K562 (cell line): ENCODE measurements at regions not wholly inside any gene's neighbourhood (a gene's known extent, or its start where the extent isn't known, plus 50 kb on each side); places are given as distances from the start of the nearest gene placed in this dataset.

Source experiments
- ATAC-seq: fragments of 200-7000 bp; cut with Tn5 transposase; 3 replicates; pipeline ENCODE4 v1.9.1; 2020; ENCODE audit warnings: moderate library complexity
- BruUV-seq: library from RNA; stranded (reverse); fragments of 400-500 nt; replicated peaks from 2 replicates; lab custom pipeline; 2021; lab: Mats Ljungman, UMichigan
- CTCF ChIA-PET: fragments of 300-600 bp; formaldehyde crosslinking; extraction: SDS; loops from one replicate; lab custom pipeline; 2021; ENCODE audit warnings: low intra/inter-chr PET ratio; lab: Yijun Ruan, JAX
- POLR2A ChIA-PET: fragments of 300-600, 350-650 bp; sonication (Branson Sonifier 250); formaldehyde crosslinking; extraction: SDS; loops from one replicate; lab custom pipeline; 2021; ENCODE audit warnings: antibody characterized with exemption, inconsistent platforms; lab: Yijun Ruan, JAX
- DNase-seq, 4 experiments: peaks; one replicate each; pipeline versions ENCODE4 v3.0.0 to v3.0.0-alpha.2; 2011 to 2018; ENCODE audit warnings: low spot score in 3 of 4, mixed read lengths in 3 of 4; ENCODE audit errors: extremely low read depth in 1 of 4
- FAIRE-seq: peaks from 2 replicates; lab custom pipeline; 2011; peaks lifted over from hg19 to GRCh38; lab: Jason Lieb, UNC
- H2AFZ ChIP-seq: 2 replicates; pipeline ENCODE4 v1.6.0; 2011; ENCODE audit warnings: low read depth, low read length, control low read depth, inconsistent platforms
- H3K27ac ChIP-seq: fragments of 200-600 bp; 3 replicates; pipeline ENCODE4 v1.8.0; 2011; ENCODE audit warnings: low read depth, mild to moderate bottlenecking, control low read depth, inconsistent platforms, low read length, moderate library complexity, mixed read lengths; ENCODE audit errors: extremely low read depth
- H3K27me3 ChIP-seq, 2 experiments: fragments of 300-600 bp in 1 of 2; 2 replicates in 1 of 2; 3 replicates in 1 of 2; pipeline versions ENCODE4 v1.6.0 to v1.8.0; 2011; ENCODE audit warnings: inconsistent platforms in 2 of 2, low read length in 2 of 2, mild to moderate bottlenecking in 1 of 2, mixed read lengths in 1 of 2, moderate library complexity in 1 of 2; ENCODE audit not compliant: control insufficient read depth in 2 of 2, insufficient read depth in 2 of 2
- H3K36me3 ChIP-seq: fragments of 300-600 bp; 3 replicates; pipeline ENCODE4 v1.8.0; 2011; ENCODE audit warnings: mild to moderate bottlenecking, low read length, inconsistent platforms; ENCODE audit not compliant: control insufficient read depth, insufficient read depth
- H3K4me1 ChIP-seq, 2 experiments: fragments of 200-600 bp in 1 of 2; replicated peaks in 1 of 2; 2 replicates in 1 of 2; 3 replicates in 1 of 2; pipeline versions ENCODE4 v1.5.1 to v1.8.0; 2011; ENCODE audit warnings: inconsistent platforms in 2 of 2, low read length in 2 of 2, mild to moderate bottlenecking in 1 of 2, mixed read lengths in 1 of 2, moderate library complexity in 1 of 2; ENCODE audit not compliant: control insufficient read depth in 2 of 2, insufficient read depth in 2 of 2
- H3K4me2 ChIP-seq: 2 replicates; pipeline ENCODE4 v1.6.1; 2011; ENCODE audit warnings: low read length, control low read depth, inconsistent platforms, mixed read lengths; ENCODE audit not compliant: insufficient read depth
- H3K4me3 ChIP-seq: fragments of 200-600 bp; sonication (generic), shearing (Covaris generic); 2 replicates; pipeline ENCODE4 v1.5.1; 2016; ENCODE audit warnings: control low read depth, inconsistent platforms
- H3K79me2 ChIP-seq: fragments of 200-600 bp; 3 replicates; pipeline ENCODE4 v1.8.0; 2011; ENCODE audit warnings: low read length, inconsistent platforms; ENCODE audit not compliant: control insufficient read depth, insufficient read depth
- H3K9ac ChIP-seq, 2 experiments: 2 replicates each; pipeline versions ENCODE4 v1.6.0 to v1.6.1; 2011; ENCODE audit warnings: low read depth in 2 of 2, low read length in 2 of 2, control low read depth in 1 of 2, inconsistent platforms in 1 of 2, mild to moderate bottlenecking in 1 of 2, mixed read lengths in 1 of 2; ENCODE audit not compliant: insufficient read depth in 1 of 2
- H3K9me1 ChIP-seq: one replicate; pipeline ENCODE4 v1.6.0; 2011; ENCODE audit warnings: inconsistent platforms, mild to moderate bottlenecking, low read length, moderate library complexity; ENCODE audit not compliant: control insufficient read depth, insufficient read depth
- H3K9me3 ChIP-seq: replicated peaks from 2 replicates; pipeline ENCODE4 v1.5.1; 2011; ENCODE audit warnings: low read depth, low read length, inconsistent platforms; ENCODE audit not compliant: control insufficient read depth, insufficient read depth
- H4K20me1 ChIP-seq: replicated peaks from 2 replicates; pipeline ENCODE4 v1.6.1; 2011; ENCODE audit warnings: low read length, inconsistent platforms, mixed read lengths; ENCODE audit not compliant: control insufficient read depth, insufficient read depth
- ESRRA ChIP-seq: fragments of 450-650 bp; IDR thresholded peaks from 2 replicates; pipeline ENCODE4 v1.6.1; 2014; ENCODE audit warnings: low read depth, mild to moderate bottlenecking, moderate library complexity, borderline replicate concordance
- KDM2B ChIP-seq: fragments of 250-450 bp; sonication (Bioruptor Pico); IDR thresholded peaks from 2 replicates; pipeline ENCODE4 v1.8.0; 2021; ENCODE audit warnings: mild to moderate bottlenecking, moderate library complexity
- PTTG1 ChIP-seq: fragments of 450-650 bp; IDR thresholded peaks from 2 replicates; pipeline ENCODE4 v1.6.1; 2016; ENCODE audit warnings: low read depth, mild to moderate bottlenecking, missing genetic modification characterization, missing compliant biosample characterization
- SRSF3 ChIP-seq: fragments of 200-400 bp; formaldehyde crosslinking; IDR thresholded peaks from 2 replicates; pipeline ENCODE4 v1.6.1; 2016; ENCODE audit warnings: mild to moderate bottlenecking, low read length, moderate library complexity; ENCODE audit not compliant: insufficient read depth
- TAF7 ChIP-seq: fragments of 450-650 bp; IDR thresholded peaks from 2 replicates; pipeline ENCODE4 v1.6.1; 2016; ENCODE audit warnings: missing genetic modification characterization, missing compliant biosample characterization
- TAL1 ChIP-seq: fragments of 450-650 bp; IDR thresholded peaks from 2 replicates; pipeline ENCODE4 v1.6.1; 2016; ENCODE audit warnings: mild to moderate bottlenecking
- THAP12 ChIP-seq: fragments of 250-450 bp; sonication (Bioruptor Pico); IDR thresholded peaks from 2 replicates; pipeline ENCODE4 v1.9.0; 2021; ENCODE audit warnings: mild to moderate bottlenecking, inconsistent platforms
- ZBTB11 ChIP-seq, 3 experiments: fragments of 200-800 bp in 1 of 3; fragments of 250-450 bp in 1 of 3; fragments of 450-650 bp in 1 of 3; sonication (Bioruptor Pico) in 1 of 3; sonication (Bioruptor generic) in 1 of 3; formaldehyde crosslinking in 1 of 3; IDR thresholded peaks; 2 replicates each; pipeline versions ENCODE4 v1.6.1 to v1.8.0; 2016 to 2022; ENCODE audit warnings: mild to moderate bottlenecking in 2 of 3, missing genetic modification characterization in 2 of 3, missing compliant biosample characterization in 1 of 3, moderate library complexity in 1 of 3
- ZC3H4 ChIP-seq: sonication (generic); formaldehyde crosslinking; IDR thresholded peaks from 2 replicates; pipeline ENCODE4 v1.9.0; 2021; ENCODE audit warnings: missing genetic modification reagents, borderline replicate concordance
- ZNF133 ChIP-seq: fragments of 250-450 bp; sonication (Bioruptor Pico); IDR thresholded peaks from 2 replicates; pipeline ENCODE4 v1.4.0; 2020; ENCODE audit warnings: mild to moderate bottlenecking
- ZNF444 ChIP-seq: fragments of 250-450 bp; sonication (Bioruptor Pico); IDR thresholded peaks from 2 replicates; pipeline ENCODE4 v1.4.0; 2020; ENCODE audit warnings: mild to moderate bottlenecking, moderate library complexity
- ZNF778 ChIP-seq: fragments of 450-650 bp; formaldehyde crosslinking; IDR thresholded peaks from 2 replicates; pipeline ENCODE4 v1.4.0; 2020; ENCODE audit warnings: mild to moderate bottlenecking, moderate library complexity
- WGBS: fragments of 100-300 bp; shearing (Covaris generic); methylation state at CpG from one replicate; pipeline ENCODE4 v1.1.6; 2016; ENCODE audit warnings: low coverage, mixed read lengths; ENCODE audit not compliant: insufficient coverage; ENCODE audit errors: missing lambda C conversion rate; 5-methylcytosine and 5-hydroxymethylcytosine counted together
- in situ Hi-C: fragments of 300-500 bp; cut with MboI; formaldehyde crosslinking; loops from 4 replicates; pipeline ENCODE4 v1.15.0; 2018; ENCODE audit warnings: inconsistent platforms, mixed read lengths
- intact Hi-C: fragments of 100-400 bp; cut with micrococcal nuclease; formaldehyde crosslinking; loops from 2 replicates; pipeline ENCODE4 v1.14.2; 2022

GRCh38 chr4:167623241-167623572 is 388.9 kb upstream of the SPOCK3 start (continued):
- no peak for TF ChIP-seq ZBTB11 (CRISPR knock-in tag; IDR thresholded peaks at IDR 0.05)
- TF ChIP-seq PTTG1 (tag), result no peak
- TF ChIP-seq ZNF133 (CRISPR knock-in tag), result no peak

- H3K4me1 ChIP-seq, result no peaks in the 10 kb centered on the region
- no peaks in the 10 kb centered on the region for H4K20me1 ChIP-seq
- H3K9ac ChIP-seq, result no peak overlapping the region
- H3K9me3 ChIP-seq, result no peaks in the 10 kb centered on the region
- H2AFZ ChIP-seq, result no peak overlapping the region
- H3K79me2 ChIP-seq, result no peaks in the 10 kb centered on the region
- ChIA-PET POLR2A (no interaction called here), CTCF (no interaction called here)
- FAIRE-seq (no peak), DNase-seq (no peak), ATAC-seq (no peak)
- no peak overlapping the region for H3K27ac ChIP-seq
- WGBS, result 0% methylated on average over 2 of the region's 2 CpGs
- H3K9me1 ChIP-seq, result no peaks in the 10 kb centered on the region
- BruUV-seq, result no TSS peak
- TF ChIP-seq TAL1, result no peak
- TF ChIP-seq ZNF778 (CRISPR knock-in tag), result no peak
- no peak for TF ChIP-seq ESRRA
- TF ChIP-seq SRSF3, result no peak
- TF ChIP-seq KDM2B, result no peak
- TF ChIP-seq ZC3H4 (CRISPR knock-in tag), result no peak
- TF ChIP-seq TAF7 (tag), result no peak
- no peak for TF ChIP-seq ZNF444 (CRISPR knock-in tag)
- TF ChIP-seq THAP12 (CRISPR knock-in tag), result no peak
- H3K36me3 ChIP-seq, result no peaks in the 10 kb centered on the region
- intact Hi-C loops, result loop anchor here (10.0 kb wide), 1 partner anchor 446 kb away; no protein-coding TSS in a partner anchor
- H3K27me3 ChIP-seq, result no peaks in the 10 kb centered on the region
- no peak overlapping the region for H3K4me3 ChIP-seq
- in situ Hi-C loops, result no loop called here
- no peak overlapping the region for H3K4me2 ChIP-seq
These were observed 395.0 kb upstream of the SPOCK3 start for GRCh38 chr4:167629272-167629671.
